ENCODE measurements at regions not wholly inside any gene's neighbourhood (a gene's known extent, or its start where the extent isn't known, plus 50 kb on each side); places are given as distances from the start of the nearest gene placed in this dataset.

DNA sequence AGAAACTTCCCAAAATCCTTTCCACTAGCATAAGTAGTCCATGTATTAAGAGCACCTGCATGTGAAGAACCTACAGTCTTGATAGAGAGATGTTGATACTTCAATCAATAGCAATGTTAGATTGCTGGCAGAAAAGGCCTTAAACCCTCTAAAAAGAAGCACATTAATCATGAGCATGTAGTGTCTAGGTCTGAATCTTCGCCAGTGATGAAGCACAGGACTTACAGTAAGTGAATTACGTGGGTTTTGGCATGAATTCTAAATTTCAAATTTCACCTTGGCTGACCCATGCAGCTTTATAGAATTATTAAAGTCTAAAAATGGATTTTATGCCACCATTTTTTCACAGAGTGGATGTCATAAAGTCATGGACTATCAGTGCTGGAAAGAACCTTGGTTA, 791.6 kb upstream of the NOVA1 start:
- DNase-seq = peak; percentile 66

DNA sequence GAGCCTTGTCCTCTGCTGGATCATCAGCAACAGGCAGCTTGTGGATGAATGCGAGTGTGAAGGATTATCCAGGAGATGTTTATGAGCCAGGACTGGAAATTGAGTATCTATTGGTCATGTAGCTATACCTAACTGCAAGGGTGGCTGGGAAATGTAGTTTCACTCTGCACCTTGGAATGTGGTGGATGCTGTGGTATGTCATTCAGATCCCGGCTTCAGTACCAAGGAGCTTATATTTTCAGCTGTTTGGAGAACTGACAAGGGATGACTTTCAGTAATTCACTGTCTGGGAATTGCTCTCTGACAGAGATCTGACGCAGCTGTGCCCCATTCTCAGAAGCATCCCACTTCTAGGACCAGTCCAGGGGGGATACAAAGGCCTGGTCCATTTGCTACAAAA, 792.3 kb upstream of the NOVA1 start:
- peak; percentile 41 for DNase-seq

DNA sequence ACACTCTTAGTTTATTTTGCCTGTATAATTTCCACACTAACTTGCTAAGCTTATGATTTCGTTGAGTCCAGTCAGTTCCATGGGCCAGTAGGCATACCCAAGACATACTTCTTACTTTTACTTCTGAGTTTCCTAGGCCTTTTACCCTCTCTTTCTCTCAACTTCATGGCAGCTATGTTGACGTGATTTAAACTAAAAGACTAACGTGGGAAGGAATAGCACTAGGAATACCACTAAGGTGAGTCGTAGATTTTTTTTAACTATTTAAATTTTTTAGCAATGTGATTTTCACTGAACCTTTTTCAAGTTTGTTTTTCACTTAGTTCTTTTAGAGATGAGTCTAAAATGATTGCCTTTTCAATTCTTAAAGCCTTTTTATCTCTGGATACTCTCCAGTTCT, 793.5 kb upstream of the NOVA1 start:
- peak; percentile 74 for DNase-seq

DNA sequence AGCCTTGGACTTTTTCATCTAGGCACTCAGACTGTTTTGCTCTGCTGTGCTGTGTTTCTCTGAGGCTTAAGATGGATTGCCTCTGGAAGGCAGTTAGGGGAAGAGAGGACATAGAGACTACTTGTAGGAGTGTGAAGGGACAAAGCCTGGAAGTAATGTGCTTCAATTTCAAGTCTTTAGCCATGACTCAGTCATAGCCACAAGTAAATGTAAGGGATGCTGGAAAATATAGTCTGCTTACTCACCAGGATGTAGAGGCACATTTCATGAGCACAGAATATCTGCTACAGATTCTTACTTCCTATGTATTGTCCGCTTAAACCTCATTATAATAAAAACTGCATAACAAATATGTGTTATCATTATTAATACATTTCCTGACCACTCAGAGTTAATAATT, 794.3 kb upstream of the NOVA1 start:
- peak; percentile 88 for DNase-seq

DNA sequence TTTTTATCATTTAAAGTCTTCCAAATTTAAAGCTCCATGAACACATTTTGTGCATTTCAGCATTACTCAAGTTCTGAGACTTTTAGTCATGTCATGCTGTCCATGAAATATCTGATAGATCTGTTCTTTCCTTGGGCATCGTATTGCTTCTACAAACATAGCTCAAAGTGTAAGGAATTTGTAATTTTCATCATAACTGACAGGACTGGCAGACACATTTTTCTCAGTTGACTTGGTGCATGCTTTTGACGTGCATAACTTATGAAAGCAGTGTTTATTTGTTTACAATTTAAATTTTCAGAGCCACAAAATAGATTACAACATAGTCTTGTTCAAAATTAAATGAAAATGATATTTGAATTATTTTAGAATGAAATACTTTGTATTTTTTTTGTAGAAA, 812.1 kb upstream of the NOVA1 start:
- DNase-seq = peak; percentile 38

DNA sequence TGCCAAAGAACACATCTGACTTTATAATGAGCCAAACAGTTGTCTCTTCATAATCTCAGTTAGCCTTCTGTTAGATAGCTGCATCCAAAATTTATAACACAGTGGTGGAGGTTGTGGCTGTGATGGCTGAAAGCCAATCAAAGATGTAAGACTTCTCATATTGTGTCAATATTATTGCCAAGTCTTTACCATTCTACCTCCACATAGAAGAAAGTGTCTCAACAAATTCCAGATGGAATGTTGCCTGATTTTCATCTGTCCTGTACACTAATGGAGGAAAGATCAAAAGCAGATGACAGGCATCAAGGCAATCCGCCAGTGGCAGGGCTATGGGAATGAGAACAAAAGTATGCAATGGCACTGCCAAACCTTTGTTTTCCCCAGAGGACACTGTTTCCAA, 813.1 kb upstream of the NOVA1 start:
- peak; percentile 87 for DNase-seq

DNA sequence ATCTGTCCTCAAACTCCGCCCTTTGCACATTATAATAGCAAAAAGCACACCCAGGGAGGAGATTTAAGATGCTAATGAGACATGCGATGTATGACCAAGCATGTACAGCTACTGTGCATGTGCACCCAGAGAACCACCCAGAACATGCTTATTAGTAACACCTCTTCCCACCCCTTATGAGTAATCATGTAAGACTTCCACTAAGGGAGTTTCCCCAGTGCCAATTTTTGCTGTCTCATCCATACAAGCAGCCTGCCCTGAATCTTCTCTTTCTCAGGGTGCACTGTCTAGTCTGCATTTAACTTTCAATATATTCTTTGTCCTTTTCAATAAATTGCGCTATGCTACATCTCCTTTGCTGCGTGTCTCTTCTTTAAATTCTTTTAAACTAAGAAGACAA, 830.0 kb upstream of the NOVA1 start:
- DNase-seq = peak; percentile 84

DNA sequence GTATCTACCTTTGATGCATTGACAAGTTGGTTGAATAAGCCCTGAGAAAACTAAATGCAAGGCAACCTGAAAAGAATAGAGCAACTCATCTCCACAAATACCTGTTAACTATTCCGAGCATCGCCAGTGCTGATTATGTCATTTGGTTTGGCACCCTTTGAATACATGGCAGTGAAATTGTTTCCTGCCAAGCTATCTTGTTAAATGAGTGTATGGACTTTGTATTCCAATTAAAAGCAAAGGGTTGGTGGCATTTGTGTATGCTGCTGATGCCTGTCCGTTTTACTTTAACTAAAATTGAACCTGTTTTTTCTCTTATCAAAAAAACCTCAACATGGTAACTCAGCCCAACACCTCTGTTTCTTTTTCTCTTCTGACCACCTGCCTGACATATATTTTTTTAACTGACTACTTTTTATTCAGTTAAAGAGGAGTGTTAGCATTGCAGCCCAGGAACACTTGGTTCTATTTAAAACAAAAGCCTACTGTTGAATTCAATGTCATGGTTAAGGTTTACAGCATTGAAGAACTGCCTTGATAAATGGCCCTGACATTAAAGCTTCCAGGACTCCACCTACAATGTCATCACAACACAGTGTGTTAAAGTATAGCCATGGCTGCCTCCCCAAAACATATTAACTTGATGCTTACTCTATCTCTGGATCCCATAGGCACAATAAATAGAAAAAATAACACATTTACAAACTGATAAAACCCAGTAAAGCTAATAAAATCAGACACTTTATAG, 838.3 kb upstream of the NOVA1 start:
- DNase-seq = no peak

DNA sequence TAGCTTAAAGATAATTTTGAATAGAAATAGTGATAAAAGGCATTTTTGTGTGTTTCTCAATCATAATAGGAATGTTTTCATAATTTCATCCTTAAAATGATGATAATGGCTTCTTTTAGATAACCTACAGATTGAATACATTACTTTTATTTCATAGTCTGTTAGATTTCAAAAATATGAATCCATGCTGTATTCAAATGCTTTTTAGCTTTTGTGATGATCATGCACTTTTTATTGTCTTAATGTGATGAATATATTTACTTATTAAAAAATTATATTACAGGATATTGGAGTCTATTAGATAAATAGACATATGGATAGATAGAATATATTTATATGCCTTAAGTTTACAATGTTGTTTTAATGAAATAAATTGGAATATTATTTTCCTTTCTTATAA, 886.8 kb upstream of the NOVA1 start:
- no peak for DNase-seq

DNA sequence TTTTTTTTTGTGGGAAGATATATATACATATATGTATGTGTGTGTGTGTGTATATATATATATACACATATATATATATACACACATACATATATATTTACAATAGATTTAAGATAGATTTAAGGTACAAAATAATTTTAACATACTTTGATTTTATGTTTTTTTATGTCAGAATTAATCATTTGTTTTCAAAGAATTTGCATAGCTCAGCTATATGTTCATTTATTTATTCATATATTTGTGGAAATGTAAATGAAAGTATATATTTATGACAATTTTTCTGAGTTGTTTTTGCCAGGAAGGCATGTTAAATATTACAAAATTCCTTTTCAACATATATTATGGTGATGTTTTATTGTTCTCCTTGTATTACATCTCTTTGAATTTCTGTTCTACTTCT, 887.4 kb upstream of the NOVA1 start:
- DNase-seq = no peak

DNA sequence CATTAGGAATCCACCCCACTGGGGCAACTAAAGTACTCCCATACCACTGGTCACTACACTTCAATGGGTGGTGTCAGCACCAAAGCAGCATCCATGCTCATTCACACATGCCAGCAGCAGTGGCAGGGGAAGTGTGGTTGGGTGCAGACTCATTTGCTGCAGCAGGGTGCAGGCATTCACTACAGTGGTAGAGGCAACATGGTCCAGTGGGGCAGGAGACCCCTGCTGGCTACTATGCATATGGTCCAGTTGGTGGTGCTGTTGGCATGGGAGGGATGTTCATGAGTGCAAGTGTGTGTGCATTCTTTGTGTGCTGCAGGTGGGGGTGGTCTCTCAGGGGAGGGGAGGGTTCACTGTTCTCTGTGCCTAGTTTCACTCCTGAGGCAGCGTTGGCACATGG, 908.4 kb upstream of the NOVA1 start:
- DNase-seq = no peak

DNA sequence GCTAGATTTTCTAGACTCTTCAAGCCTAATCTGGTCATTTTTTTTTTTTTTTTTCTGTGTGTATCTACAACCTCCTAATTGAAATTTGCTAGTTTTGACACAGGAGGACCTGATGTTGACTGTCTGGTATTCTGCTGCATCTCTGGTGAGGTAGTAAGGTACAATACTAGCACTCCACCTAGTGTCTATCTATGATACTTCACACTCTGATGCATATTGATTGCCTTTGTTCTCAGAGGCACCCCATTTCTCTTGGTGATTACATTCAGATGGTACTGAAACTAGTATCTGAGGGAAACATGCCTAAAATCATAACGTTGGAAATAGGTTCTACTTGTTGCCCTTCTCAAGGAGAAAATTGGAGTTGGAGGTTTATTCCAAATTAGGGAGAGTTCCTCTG, 930.5 kb upstream of the NOVA1 start:
- peak; percentile 53 for DNase-seq

DNA sequence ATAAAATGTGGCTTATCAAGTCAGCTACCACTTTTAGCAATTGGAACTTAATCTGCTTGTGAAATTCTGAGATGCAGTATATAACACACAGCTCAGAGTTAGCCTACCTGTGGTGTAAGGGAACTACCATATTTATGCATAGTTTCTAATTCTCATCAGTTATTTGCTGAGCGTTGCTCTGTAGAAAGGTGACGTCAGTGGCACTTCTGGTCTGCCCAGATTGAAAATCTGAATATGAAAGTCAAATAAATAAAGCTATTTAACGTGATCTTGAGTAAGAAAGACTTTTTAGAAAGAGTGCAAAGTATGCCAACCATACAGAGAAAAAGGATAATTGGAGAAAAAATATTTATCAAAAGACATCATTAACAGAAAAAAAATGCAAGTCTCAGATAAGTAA, 938.9 kb upstream of the NOVA1 start:
- DNase-seq = no peak

DNA sequence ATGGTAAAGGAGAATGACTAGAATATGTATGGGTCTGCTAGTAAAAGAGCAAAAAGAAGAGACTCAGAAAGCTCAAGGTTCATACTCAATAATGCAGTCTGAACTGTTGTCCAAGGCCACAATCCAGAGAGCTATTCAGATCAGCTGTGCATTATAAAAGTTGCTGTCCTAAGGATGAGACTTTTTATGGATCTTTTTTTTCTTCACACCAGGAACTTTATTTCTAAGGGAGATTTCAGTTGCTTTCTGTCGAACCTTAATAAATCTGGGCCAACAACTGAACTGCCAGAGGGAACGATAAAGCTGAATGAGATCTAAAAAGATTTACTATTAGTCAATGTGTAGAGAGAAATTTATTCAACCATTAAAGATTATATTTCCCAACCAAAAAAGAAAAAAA, 948.3 kb upstream of the NOVA1 start:
- no peak for DNase-seq

DNA sequence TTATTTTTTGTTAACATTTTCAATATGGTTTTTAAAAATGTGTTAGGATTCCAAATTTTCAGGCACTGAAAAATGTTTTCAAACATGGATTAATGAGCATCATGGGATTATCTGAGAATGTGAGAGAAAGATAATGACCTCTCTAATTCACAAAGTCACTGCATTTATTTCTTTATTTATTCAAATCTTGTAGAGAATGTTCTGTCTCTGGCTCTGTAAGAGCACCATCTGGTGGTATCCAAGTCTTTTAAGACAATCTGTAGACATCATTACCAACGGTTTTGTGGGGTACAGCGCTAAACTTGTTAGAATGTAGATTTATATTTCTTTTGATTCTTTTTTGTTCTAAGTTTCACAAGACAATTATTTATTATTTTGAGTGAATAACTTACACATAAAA, 956.0 kb upstream of the NOVA1 start:
- no peak for DNase-seq

DNA sequence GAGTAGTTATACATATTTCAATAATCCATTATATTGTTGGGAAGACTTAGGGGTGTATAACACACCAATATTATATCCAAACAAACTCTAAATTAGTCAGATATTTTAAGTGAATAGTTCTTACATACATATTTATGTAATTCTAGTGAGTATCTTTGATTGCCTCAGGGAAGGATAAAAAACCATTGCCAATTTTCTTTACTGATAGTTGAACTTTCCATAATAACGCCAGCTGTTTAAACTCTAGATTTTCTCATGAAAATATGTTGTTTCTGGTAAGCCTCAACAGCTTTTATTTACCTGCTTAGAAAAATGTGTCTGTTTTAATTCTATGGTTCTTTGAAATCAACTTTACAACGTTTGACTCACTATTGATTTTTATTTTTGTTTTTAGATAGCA, 959.6 kb upstream of the NOVA1 start:
- no peak for DNase-seq

DNA sequence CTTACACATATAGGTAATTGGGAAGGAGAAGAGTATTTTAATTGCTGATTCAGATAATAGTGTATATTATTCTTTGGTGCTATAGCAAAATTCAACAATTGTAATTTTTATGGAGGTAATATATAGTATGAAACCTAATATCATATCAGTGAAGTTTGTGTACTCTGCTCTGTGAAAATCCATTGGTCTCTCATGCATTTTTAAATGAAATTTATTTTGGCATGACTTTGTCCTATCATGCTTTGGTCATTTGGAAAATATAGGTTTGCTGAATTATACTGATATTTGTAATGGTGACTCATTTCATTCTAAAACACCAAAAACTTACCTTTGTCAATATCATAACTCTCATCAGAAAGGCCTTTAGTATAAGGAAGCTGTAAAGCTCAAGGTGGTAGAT, 962.0 kb upstream of the NOVA1 start:
- no peak for DNase-seq

DNA sequence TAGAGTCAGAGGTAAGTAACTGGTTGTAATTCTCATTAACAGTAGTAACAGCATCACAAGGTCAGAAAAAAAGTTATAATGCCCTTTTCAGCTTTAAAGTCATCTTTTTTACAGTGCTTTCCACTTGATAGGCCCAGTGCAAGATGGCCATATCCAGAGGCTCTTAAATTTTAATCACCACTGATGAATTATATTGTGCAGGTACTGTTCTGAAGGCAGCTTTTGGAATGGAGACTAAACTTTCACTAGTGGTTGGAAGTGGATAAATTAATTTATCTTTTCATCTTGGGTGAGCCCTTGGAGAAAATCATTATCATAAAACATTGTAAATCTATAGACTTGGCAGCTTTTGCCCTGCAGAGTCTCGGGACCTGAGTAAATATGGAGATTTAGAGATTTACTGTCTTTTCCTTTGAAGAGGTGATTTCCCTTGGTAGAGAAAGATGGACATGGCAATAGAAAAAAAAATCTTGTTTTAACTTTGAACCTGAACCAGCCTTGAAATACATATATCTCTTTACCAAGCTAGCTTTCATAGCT, 969.1 kb upstream of the NOVA1 start:
- DNase-seq = no peak

DNA sequence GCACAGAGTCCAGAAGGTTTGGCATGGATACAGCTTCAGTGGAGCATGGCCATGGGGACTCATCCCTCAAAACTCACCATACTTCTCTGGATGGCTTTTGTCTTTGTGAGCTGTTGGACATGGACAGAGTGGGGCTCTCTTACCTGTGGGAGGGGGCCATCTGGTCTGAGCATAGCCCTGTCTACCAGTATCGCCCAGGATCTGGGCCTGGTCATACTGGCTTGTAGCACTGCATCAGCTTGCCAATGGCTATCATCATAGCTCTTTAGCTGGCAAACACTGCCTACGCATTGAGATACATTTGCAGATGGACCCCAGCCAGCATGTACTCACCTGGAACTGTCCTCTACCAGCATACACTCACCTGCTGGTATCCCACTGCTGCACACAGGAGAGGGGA, 975.2 kb upstream of the NOVA1 start:
- DNase-seq = no peak

DNA sequence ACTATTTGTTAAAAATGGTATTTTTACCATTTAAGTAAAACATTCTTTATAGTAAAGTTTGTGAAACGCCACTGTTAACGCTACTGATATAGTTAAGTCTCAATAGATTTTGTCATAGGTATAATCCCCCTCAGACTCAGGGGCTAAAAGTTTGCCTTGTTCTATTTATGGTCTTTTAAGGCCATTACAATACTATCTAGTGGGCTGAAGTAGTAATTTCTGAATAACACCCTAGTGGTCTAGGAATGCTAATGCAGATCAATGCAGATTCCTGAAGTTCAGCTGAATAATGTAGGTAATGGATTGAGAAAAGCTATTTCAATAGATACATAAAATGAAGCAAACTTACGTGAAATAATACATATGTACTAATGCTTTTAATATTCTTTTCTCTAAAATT, 989.3 kb upstream of the NOVA1 start:
- no peak for DNase-seq

DNA sequence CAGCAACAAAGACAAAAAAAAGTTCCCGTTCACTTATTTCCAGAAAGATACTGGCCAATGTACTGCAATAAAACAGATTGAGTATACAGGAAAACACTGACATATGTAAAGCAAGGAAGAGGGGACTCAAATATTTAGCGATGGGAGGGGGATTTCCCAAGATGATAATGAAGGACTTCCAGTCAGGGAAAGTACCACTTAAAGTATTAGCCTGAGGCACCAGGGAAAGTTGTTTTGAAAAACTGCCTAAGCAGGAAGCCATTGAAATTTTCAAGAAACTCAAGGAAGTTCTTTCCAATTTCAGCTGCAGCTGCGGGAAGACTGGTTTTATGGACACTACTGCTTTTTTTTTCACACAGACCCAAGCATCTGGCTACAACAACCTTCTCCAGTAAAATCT, 1007.4 kb upstream of the NOVA1 start:
- no peak for DNase-seq

DNA sequence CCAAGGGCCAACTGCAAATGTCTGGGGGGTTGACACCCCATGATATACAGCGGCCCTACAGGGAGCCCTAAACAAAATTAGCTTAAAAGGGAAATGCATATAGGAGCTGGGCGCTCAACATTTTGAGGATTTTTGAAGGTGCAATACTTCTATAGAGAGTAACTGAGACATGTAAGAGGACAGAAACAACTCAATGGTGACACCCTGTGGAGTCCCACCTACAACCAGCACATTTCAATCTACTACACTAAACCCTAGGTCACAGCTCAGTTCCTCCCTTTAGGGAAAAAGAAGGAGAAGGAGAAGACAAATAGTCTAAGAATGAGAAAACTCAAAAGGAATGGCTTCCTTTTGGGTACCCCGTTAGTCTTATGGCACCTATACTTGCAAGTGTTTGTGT, 1010.5 kb upstream of the NOVA1 start:
- DNase-seq = no peak

DNA sequence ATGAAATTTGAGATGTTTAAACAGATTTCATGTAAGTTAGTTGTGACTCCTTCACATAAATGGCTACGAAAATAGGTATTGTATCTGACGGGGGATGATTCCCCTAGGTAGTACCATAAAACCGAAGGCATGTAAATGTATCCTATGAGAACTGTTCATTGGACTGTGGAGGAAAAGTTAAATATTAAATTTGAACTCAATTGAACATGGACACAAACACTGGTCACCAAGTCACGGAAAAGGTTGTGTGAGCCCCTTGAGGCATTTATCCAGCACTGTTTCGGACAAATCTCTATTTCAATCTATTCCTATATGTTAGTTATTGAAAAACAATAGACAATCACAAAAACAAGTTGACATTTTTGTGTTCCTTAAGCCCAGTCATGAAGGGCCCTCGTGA, 1014.3 kb upstream of the NOVA1 start:
- no peak for DNase-seq

DNA sequence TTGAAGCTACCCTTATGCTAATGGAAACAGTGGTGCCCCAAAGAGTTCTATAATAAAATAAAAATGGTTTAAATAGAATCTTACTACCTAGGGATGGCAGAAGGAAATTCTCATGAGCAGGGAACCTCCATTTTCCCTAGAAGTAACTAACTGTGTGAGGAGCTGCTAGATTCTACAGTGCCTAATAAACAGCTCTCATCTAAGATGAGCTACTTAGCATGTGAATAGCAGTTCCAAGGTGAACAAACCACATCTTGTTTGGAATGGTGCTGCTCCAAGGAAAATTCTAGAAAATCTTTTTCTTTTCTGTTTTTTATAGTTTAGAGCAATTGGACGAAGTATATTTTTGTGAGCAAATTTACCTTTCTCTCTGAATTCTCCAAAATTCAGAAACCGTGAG, 1015.3 kb upstream of the NOVA1 start:
- no peak for DNase-seq

DNA sequence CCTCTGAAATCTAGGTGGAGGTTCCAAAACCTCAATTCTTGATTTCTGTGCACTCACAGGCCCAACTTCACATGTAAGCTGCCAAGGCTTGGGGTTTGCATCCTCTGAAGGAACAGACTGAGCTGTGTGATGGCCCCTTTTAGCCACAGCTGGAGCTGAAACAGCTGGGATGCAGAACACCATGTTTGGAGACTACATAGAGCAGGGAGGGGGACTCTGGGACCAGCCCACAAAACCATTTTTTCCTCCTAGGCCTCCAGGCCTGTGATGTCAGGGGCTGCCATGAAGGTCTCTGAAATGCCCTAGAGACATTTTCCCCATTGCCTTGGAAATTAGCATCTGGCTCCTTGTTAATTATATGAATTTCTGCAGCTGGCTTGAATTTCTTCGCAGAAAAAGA, 1025.9 kb upstream of the NOVA1 start:
- DNase-seq = no peak

Measured in fibroblast of skin of abdomen (primary cell).